A549 (cell line): ENCODE measurements at regions not wholly inside any gene's neighbourhood (a gene's known extent, or its start where the extent isn't known, plus 50 kb on each side); places are given as distances from the start of the nearest gene placed in this dataset.

Experiments
- ATAC-seq, 2 experiments: fragments of 200-7000 bp in 1 of 2; fragments of >200 bp in 1 of 2; cut with Nextera tagmentation in 1 of 2; cut with Tn5 transposase in 1 of 2; 3 replicates each; pipeline versions ENCODE4 v1.8.0 to v1.9.1; 2018 to 2020; ENCODE audit warnings: mild to moderate bottlenecking in 1 of 2, moderate library complexity in 1 of 2
- CTCF ChIA-PET: fragments of 300-600 bp; sonication (Branson Sonifier 250); formaldehyde crosslinking; extraction: SDS; loops from one replicate; lab custom pipeline; 2021; ENCODE audit warnings: antibody characterized with exemption, inconsistent platforms; lab: Yijun Ruan, JAX
- POLR2A ChIA-PET: fragments of 350-600 bp; formaldehyde crosslinking; extraction: SDS; loops from one replicate; lab custom pipeline; 2021; ENCODE audit warnings: antibody characterized with exemption, inconsistent platforms; lab: Yijun Ruan, JAX
- DNase-seq, 2 experiments: peaks; one replicate each; pipeline versions ENCODE4 v3.0.0 to v3.0.0-alpha.2; 2011 to 2016; ENCODE audit warnings: low read depth in 1 of 2, low spot score in 1 of 2
- FAIRE-seq: peaks from 2 replicates; lab custom pipeline; 2011; peaks lifted over from hg19 to GRCh38; lab: Jason Lieb, UNC
- H3K27ac ChIP-seq, 2 experiments: fragments of >200 bp; sonication (Bioruptor Twin); formaldehyde crosslinking; 3 replicates each; pipeline ENCODE4 v1.5.1; 2016 to 2017
- H3K4me1 ChIP-seq: fragments of >200 bp; sonication (Bioruptor Twin); formaldehyde crosslinking; 3 replicates; pipeline ENCODE4 v1.6.1; 2016
- H3K4me2 ChIP-seq: fragments of >200 bp; sonication (Bioruptor Twin); formaldehyde crosslinking; 3 replicates; pipeline ENCODE4 v1.6.1; 2016
- H3K4me3 ChIP-seq: fragments of >200 bp; sonication (Bioruptor Twin); formaldehyde crosslinking; 3 replicates; pipeline ENCODE4 v1.5.1; 2016
- H3K9me3 ChIP-seq: fragments of >200 bp; sonication (Bioruptor Twin); formaldehyde crosslinking; 3 replicates; pipeline ENCODE4 v1.6.1; 2016
- CBX8 ChIP-seq: fragments of 200-600 bp; sonication (generic); IDR thresholded peaks from 2 replicates; pipeline ENCODE4 v1.6.1; 2016
- CEBPB ChIP-seq, 2 experiments: fragments of >200 bp in 1 of 2; sonication (Bioruptor Twin) in 1 of 2; formaldehyde crosslinking in 1 of 2; IDR thresholded peaks; 2 replicates each; pipeline ENCODE4 v1.6.1; 2012 to 2016
- CHD4 ChIP-seq: fragments of 200-600 bp; sonication (generic); IDR thresholded peaks from 2 replicates; pipeline ENCODE4 v1.6.1; 2016; ENCODE audit warnings: antibody characterized with exemption, mild to moderate bottlenecking, borderline replicate concordance
- EHF ChIP-seq: fragments of 250-450 bp; sonication (Bioruptor Pico); IDR thresholded peaks from 2 replicates; pipeline ENCODE4 v1.5.0; 2020; ENCODE audit warnings: mild to moderate bottlenecking
- ESRRA ChIP-seq: fragments of 150-350 bp; IDR thresholded peaks from 2 replicates; pipeline ENCODE4 v1.6.1; 2014; ENCODE audit warnings: mild to moderate bottlenecking, low read length, borderline replicate concordance
- FOSB ChIP-seq: fragments of 250-450 bp; sonication (Bioruptor Pico); IDR thresholded peaks from 2 replicates; pipeline ENCODE4 v1.5.0; 2020; ENCODE audit warnings: mild to moderate bottlenecking, moderate library complexity
- FOSL2 ChIP-seq, 2 experiments: fragments of 450-650 bp in 1 of 2; fragments of >200 bp in 1 of 2; sonication (Bioruptor Twin) in 1 of 2; formaldehyde crosslinking; IDR thresholded peaks; 2 replicates each; pipeline versions ENCODE4 v1.5.0 to v1.6.1; 2016 to 2020; ENCODE audit warnings: mild to moderate bottlenecking in 1 of 2, moderate library complexity in 1 of 2
- GATA3 ChIP-seq: IDR thresholded peaks from 2 replicates; pipeline ENCODE4 v1.6.1; 2012; ENCODE audit warnings: borderline replicate concordance
- HEYL ChIP-seq: fragments of 250-450 bp; sonication (Bioruptor Pico); IDR thresholded peaks from 2 replicates; pipeline ENCODE4 v1.8.0; 2021; ENCODE audit warnings: mild to moderate bottlenecking, moderate library complexity
- HOXB5 ChIP-seq: fragments of 250-450 bp; sonication (Bioruptor Pico); IDR thresholded peaks from 2 replicates; pipeline ENCODE4 v1.5.0; 2020; ENCODE audit warnings: mild to moderate bottlenecking, moderate library complexity
- MAZ ChIP-seq: fragments of 150-350 bp; IDR thresholded peaks from 2 replicates; pipeline ENCODE4 v1.6.1; 2014; ENCODE audit warnings: antibody characterized with exemption, low read depth, low read length, borderline replicate concordance
- NFE2L2 ChIP-seq: fragments of 150-350 bp; conservative IDR thresholded peaks from 2 replicates; pipeline ENCODE4 v1.6.1; 2014; ENCODE audit warnings: low read length
- POLR2A ChIP-seq: IDR thresholded peaks from 2 replicates; pipeline ENCODE4 v1.6.1; 2012; ENCODE audit warnings: mild to moderate bottlenecking, low read length
- POLR2AphosphoS2 ChIP-seq: conservative IDR thresholded peaks from 2 replicates; pipeline ENCODE4 v1.6.1; 2012; ENCODE audit warnings: low read length, improper control_type of control experiment, inconsistent platforms
- RAD21 ChIP-seq, 2 experiments: fragments of >200 bp in 1 of 2; sonication (Bioruptor Twin) in 1 of 2; formaldehyde crosslinking in 1 of 2; IDR thresholded peaks in 1 of 2; conservative IDR thresholded peaks in 1 of 2; 2 replicates in 1 of 2; 3 replicates in 1 of 2; pipeline ENCODE4 v1.6.1; 2012 to 2018; ENCODE audit warnings: inconsistent platforms in 1 of 2
- RFX5 ChIP-seq: fragments of 450-650 bp; IDR thresholded peaks from 2 replicates; pipeline ENCODE4 v1.7.1; 2014; ENCODE audit warnings: antibody characterized with exemption, mild to moderate bottlenecking, moderate library complexity
- SMC3 ChIP-seq: fragments of >200 bp; sonication (Bioruptor Twin); formaldehyde crosslinking; IDR thresholded peaks from 3 replicates; pipeline ENCODE4 v1.6.1; 2018; ENCODE audit warnings: inconsistent platforms
- SREBF2 ChIP-seq: fragments of 450-650 bp; IDR thresholded peaks from 2 replicates; pipeline ENCODE4 v1.6.1; 2014; ENCODE audit warnings: mild to moderate bottlenecking, moderate library complexity
- TFCP2L1 ChIP-seq: fragments of 250-450 bp; sonication (Bioruptor Pico); IDR thresholded peaks from 2 replicates; pipeline ENCODE4 v1.5.0; 2021; ENCODE audit warnings: mild to moderate bottlenecking
- ZC3H11A ChIP-seq: fragments of 450-650 bp; IDR thresholded peaks from 2 replicates; pipeline ENCODE4 v1.6.1; 2014; ENCODE audit warnings: antibody characterized with exemption, mild to moderate bottlenecking
- WGBS: methylation state at CpG from one replicate; pipeline ENCODE4 v1.1.6; 2017; ENCODE audit errors: missing lambda C conversion rate; 5-methylcytosine and 5-hydroxymethylcytosine counted together
- TF ChIP-seq, protein P1 (sequence below): fragments of >200 bp; sonication (Bioruptor Twin); formaldehyde crosslinking; IDR thresholded peaks from 3 replicates; pipeline ENCODE4 v1.6.1; 2016
- TF ChIP-seq, protein P2 (sequence below): fragments of >200 bp; sonication (Bioruptor Twin); formaldehyde crosslinking; IDR thresholded peaks from 2 replicates; pipeline ENCODE4 v1.6.1; 2016
- TF ChIP-seq, protein P3 (sequence below): fragments of 250-450 bp; sonication (Bioruptor Pico); IDR thresholded peaks from 2 replicates; pipeline ENCODE4 v1.5.0; 2021; ENCODE audit warnings: mild to moderate bottlenecking, moderate library complexity, borderline replicate concordance
- TF ChIP-seq, protein P4 (sequence below): fragments of >200 bp; sonication (Bioruptor Twin); formaldehyde crosslinking; IDR thresholded peaks from 3 replicates; pipeline ENCODE4 v1.5.1; 2016

GRCh38 chr5:166493612-166494011 is 1797.8 kb upstream of the WWC1 start:
- Histone ChIP-seq H3K4me2 (no peak overlapping the region), H3K4me1 (no peaks in the 10 kb centered on the region), H3K27ac (no peak overlapping the region), H3K9me3 (no peaks in the 10 kb centered on the region), H3K4me3 (no peak overlapping the region)
- ATAC-seq (no peak), FAIRE-seq (no peak), DNase-seq (no peak)
- TF ChIP-seq POLR2A (no peak), HEYL (CRISPR knock-in tag) (no peak), RFX5 (no peak), CEBPB (IDR thresholded peaks at IDR 0.05) (no peak), SREBF2 (no peak), NFE2L2 (no peak), POLR2AphosphoS2 (no peak), GATA3 (no peak), SMC3 (no peak), HOXB5 (no peak)
- TF ChIP-seq, protein P1, sequence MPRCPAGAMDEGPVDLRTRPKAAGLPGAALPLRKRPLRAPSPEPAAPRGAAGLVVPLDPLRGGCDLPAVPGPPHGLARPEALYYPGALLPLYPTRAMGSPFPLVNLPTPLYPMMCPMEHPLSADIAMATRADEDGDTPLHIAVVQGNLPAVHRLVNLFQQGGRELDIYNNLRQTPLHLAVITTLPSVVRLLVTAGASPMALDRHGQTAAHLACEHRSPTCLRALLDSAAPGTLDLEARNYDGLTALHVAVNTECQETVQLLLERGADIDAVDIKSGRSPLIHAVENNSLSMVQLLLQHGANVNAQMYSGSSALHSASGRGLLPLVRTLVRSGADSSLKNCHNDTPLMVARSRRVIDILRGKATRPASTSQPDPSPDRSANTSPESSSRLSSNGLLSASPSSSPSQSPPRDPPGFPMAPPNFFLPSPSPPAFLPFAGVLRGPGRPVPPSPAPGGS = no peak
- TF ChIP-seq, protein P2, sequence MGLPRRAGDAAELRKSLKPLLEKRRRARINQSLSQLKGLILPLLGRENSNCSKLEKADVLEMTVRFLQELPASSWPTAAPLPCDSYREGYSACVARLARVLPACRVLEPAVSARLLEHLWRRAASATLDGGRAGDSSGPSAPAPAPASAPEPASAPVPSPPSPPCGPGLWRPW = no peak
- TF ChIP-seq, protein P3, sequence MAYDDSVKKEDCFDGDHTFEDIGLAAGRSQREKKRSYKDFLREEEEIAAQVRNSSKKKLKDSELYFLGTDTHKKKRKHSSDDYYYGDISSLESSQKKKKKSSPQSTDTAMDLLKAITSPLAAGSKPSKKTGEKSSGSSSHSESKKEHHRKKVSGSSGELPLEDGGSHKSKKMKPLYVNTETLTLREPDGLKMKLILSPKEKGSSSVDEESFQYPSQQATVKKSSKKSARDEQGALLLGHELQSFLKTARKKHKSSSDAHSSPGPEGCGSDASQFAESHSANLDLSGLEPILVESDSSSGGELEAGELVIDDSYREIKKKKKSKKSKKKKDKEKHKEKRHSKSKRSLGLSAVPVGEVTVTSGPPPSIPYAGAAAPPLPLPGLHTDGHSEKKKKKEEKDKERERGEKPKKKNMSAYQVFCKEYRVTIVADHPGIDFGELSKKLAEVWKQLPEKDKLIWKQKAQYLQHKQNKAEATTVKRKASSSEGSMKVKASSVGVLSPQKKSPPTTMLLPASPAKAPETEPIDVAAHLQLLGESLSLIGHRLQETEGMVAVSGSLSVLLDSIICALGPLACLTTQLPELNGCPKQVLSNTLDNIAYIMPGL (CRISPR knock-in tag) = no peak
- TF ChIP-seq, protein P4, sequence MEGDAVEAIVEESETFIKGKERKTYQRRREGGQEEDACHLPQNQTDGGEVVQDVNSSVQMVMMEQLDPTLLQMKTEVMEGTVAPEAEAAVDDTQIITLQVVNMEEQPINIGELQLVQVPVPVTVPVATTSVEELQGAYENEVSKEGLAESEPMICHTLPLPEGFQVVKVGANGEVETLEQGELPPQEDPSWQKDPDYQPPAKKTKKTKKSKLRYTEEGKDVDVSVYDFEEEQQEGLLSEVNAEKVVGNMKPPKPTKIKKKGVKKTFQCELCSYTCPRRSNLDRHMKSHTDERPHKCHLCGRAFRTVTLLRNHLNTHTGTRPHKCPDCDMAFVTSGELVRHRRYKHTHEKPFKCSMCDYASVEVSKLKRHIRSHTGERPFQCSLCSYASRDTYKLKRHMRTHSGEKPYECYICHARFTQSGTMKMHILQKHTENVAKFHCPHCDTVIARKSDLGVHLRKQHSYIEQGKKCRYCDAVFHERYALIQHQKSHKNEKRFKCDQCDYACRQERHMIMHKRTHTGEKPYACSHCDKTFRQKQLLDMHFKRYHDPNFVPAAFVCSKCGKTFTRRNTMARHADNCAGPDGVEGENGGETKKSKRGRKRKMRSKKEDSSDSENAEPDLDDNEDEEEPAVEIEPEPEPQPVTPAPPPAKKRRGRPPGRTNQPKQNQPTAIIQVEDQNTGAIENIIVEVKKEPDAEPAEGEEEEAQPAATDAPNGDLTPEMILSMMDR = no peak
- 35% methylated on average over 7 of the region's 7 CpGs for WGBS
- CTCF ChIA-PET = no interaction called here
- POLR2A ChIA-PET = no interaction called here

GRCh38 chr5:166497496-166498104 is 1793.8 kb upstream of the WWC1 start:
- no peak overlapping the region for H3K4me3 ChIP-seq
- POLR2A ChIA-PET = no interaction called here
- ATAC-seq (no peak), FAIRE-seq (no peak), DNase-seq (no peak)
- no peak overlapping the region for H3K27ac ChIP-seq
- TF ChIP-seq, protein P4 = no peak
- no peak for TF ChIP-seq RFX5
- no peak for TF ChIP-seq CHD4
- no peak for TF ChIP-seq FOSB (CRISPR knock-in tag)
- TF ChIP-seq CBX8 = no peak
- TF ChIP-seq MAZ = no peak
- TF ChIP-seq FOSL2 (IDR thresholded peaks at IDR 0.05) = no peak
- no peak for TF ChIP-seq FOSL2 (CRISPR knock-in tag; IDR thresholded peaks at IDR 0.05)
- TF ChIP-seq EHF = no peak
- no peak for TF ChIP-seq ZC3H11A
- no peak for TF ChIP-seq ESRRA
- TF ChIP-seq TFCP2L1 (CRISPR knock-in tag) = no peak
- TF ChIP-seq RAD21 (conservative IDR thresholded peaks at IDR 0.05 in 1 of 2, IDR thresholded peaks at IDR 0.05 in 1 of 2) = no peak
- no peak for TF ChIP-seq POLR2AphosphoS2
- WGBS = 0% methylated on average over 3 of the region's 3 CpGs
- H3K4me1 ChIP-seq = no peaks in the 10 kb centered on the region
- H3K4me2 ChIP-seq = no peak overlapping the region
- CTCF ChIA-PET = no interaction called here
- no peaks in the 10 kb centered on the region for H3K9me3 ChIP-seq
